ENCODE measurements at regions not wholly inside any gene's neighbourhood (a gene's known extent, or its start where the extent isn't known, plus 50 kb on each side); places are given as distances from the start of the nearest gene placed in this dataset.

GRCh38 chr4:137608085-137608484 lies 75.8 kb upstream of the PCDH18 start:
- CTCF ChIA-PET (ENCODE audit: unreplicated experiment): no interaction called here
- intact Hi-C loops (cut with micrococcal nuclease; ENCODE audit: unreplicated experiment): no loop called here
- no peak overlapping the region for H2AFZ ChIP-seq (ENCODE audit: low read length)
- H3K9me2 ChIP-seq (ENCODE audit: insufficient read depth, low read length): no peaks in the 10 kb centered on the region
- no peaks in the 10 kb centered on the region for H3K4me1 ChIP-seq (ENCODE audit: insufficient read depth, low read length, poor library complexity, severe bottlenecking)
- no peaks in the 10 kb centered on the region for H4K20me1 ChIP-seq (ENCODE audit: insufficient read depth, low read length)
- BruUV-seq (replicated peaks): no TSS peak
- H3K9me3 ChIP-seq (ENCODE audit: low read length): no peaks in the 10 kb centered on the region
- no peaks in the 10 kb centered on the region for H3K36me3 ChIP-seq (ENCODE audit: insufficient read depth, low read length)
- no peak overlapping the region for H3K4me3 ChIP-seq (ENCODE audit: low read depth, low read length, poor library complexity, severe bottlenecking)
- no peak for DNase-seq (ENCODE audit: low spot score)
- H3K79me2 ChIP-seq (ENCODE audit: insufficient read depth, low read depth, low read length): no peaks in the 10 kb centered on the region
- H3K4me2 ChIP-seq (ENCODE audit: low read length): no peak overlapping the region
- POLR2A ChIA-PET: no interaction called here
- H3K27ac ChIP-seq (ENCODE audit: low read depth, low read length, poor library complexity, severe bottlenecking): no peak overlapping the region
- no peak for TF ChIP-seq CTCF (conservative IDR thresholded peaks at IDR 0.05; ENCODE audit: low read length)
- no peak for TF ChIP-seq EZH2phosphoT487 (IDR thresholded peaks at IDR 0.05; ENCODE audit: borderline replicate concordance, low read depth, low read length)

- no peaks in the 10 kb centered on the region for H3K9me2 ChIP-seq (ENCODE audit: insufficient read depth, low read length)
- H3K79me2 ChIP-seq (ENCODE audit: insufficient read depth, low read depth, low read length): no peaks in the 10 kb centered on the region
- no peak overlapping the region for H2AFZ ChIP-seq (ENCODE audit: low read length)
- no peaks in the 10 kb centered on the region for H3K9me3 ChIP-seq (ENCODE audit: low read length)
- intact Hi-C loops (cut with micrococcal nuclease; ENCODE audit: unreplicated experiment): no loop called here
- no peak overlapping the region for H3K4me2 ChIP-seq (ENCODE audit: low read length)
- BruUV-seq (replicated peaks): no TSS peak
- no peaks in the 10 kb centered on the region for H3K36me3 ChIP-seq (ENCODE audit: insufficient read depth, low read length)
- no peaks in the 10 kb centered on the region for H4K20me1 ChIP-seq (ENCODE audit: insufficient read depth, low read length)
- H3K27ac ChIP-seq (ENCODE audit: low read depth, low read length, poor library complexity, severe bottlenecking): no peak overlapping the region
- H3K4me3 ChIP-seq (ENCODE audit: low read depth, low read length, poor library complexity, severe bottlenecking): no peak overlapping the region
- TF ChIP-seq CTCF (conservative IDR thresholded peaks at IDR 0.05; ENCODE audit: low read length): no peak
- no peak for TF ChIP-seq EZH2phosphoT487 (IDR thresholded peaks at IDR 0.05; ENCODE audit: borderline replicate concordance, low read depth, low read length)
- ChIA-PET POLR2A (no interaction called here), CTCF (ENCODE audit: unreplicated experiment) (no interaction called here)
- DNase-seq (ENCODE audit: low spot score): no peak
- no peaks in the 10 kb centered on the region for H3K4me1 ChIP-seq (ENCODE audit: insufficient read depth, low read length, poor library complexity, severe bottlenecking)
Observed at GRCh38 chr4:137602436-137602835, 70.1 kb upstream of the PCDH18 start.

- CTCF ChIA-PET (ENCODE audit: unreplicated experiment): no interaction called here
- Histone ChIP-seq H3K4me3 (ENCODE audit: low read depth, low read length, poor library complexity, severe bottlenecking) (no peak overlapping the region), H3K4me1 (ENCODE audit: insufficient read depth, low read length, poor library complexity, severe bottlenecking) (no peaks in the 10 kb centered on the region), H2AFZ (ENCODE audit: low read length) (no peak overlapping the region), H3K36me3 (ENCODE audit: insufficient read depth, low read length) (no peaks in the 10 kb centered on the region), H3K9me3 (ENCODE audit: low read length) (no peaks in the 10 kb centered on the region), H3K9me2 (ENCODE audit: insufficient read depth, low read length) (no peaks in the 10 kb centered on the region), H3K27ac (ENCODE audit: low read depth, low read length, poor library complexity, severe bottlenecking) (no peak overlapping the region), H3K4me2 (ENCODE audit: low read length) (no peak overlapping the region), H4K20me1 (ENCODE audit: insufficient read depth, low read length) (no peaks in the 10 kb centered on the region), H3K79me2 (ENCODE audit: insufficient read depth, low read depth, low read length) (no peaks in the 10 kb centered on the region)
- intact Hi-C loops (cut with micrococcal nuclease; ENCODE audit: unreplicated experiment): no loop called here
- no peak for DNase-seq (ENCODE audit: low spot score)
- TF ChIP-seq CTCF (conservative IDR thresholded peaks at IDR 0.05; ENCODE audit: low read length) (no peak), EZH2phosphoT487 (IDR thresholded peaks at IDR 0.05; ENCODE audit: borderline replicate concordance, low read depth, low read length) (no peak)
- POLR2A ChIA-PET: interaction anchor here (0.5 kb wide), 1 partner anchor 40 kb away, joined by 4 read pairs; no protein-coding TSS in a partner anchor
- BruUV-seq (replicated peaks): no TSS peak
Observed at GRCh38 chr4:137601934-137602333, 69.6 kb upstream of the PCDH18 start.
